CD14-positive monocyte (primary cell): ENCODE measurements at regions not wholly inside any gene's neighbourhood (a gene's known extent, or its start where the extent isn't known, plus 50 kb on each side); places are given as distances from the start of the nearest gene placed in this dataset.

Source experiments
- DNase-seq, 3 donors: peaks; one replicate each; pipeline ENCODE4 v3.0.0-alpha.2; 2011 to 2022
- H2AFZ ChIP-seq: 2 replicates; pipeline ENCODE4 v1.6.0; 2012; ENCODE audit warnings: mild to moderate bottlenecking, low read depth, low read length, inconsistent platforms; ENCODE audit not compliant: insufficient read depth, poor library complexity, severe bottlenecking
- H3K27ac ChIP-seq, 2 donors: 1 replicate in 1 of 2; 2 replicates in 1 of 2; pipeline ENCODE4 v1.5.1; 2012 to 2013; ENCODE audit warnings: low read length in 2 of 2, control low read depth in 1 of 2, inconsistent platforms in 1 of 2, low read depth in 1 of 2, mild to moderate bottlenecking in 1 of 2
- H3K27me3 ChIP-seq, 2 donors: one replicate each; pipeline versions ENCODE4 v1.6.0 to v1.6.1; 2011 to 2013; ENCODE audit warnings: low read length in 2 of 2; ENCODE audit not compliant: control insufficient read depth in 2 of 2, insufficient read depth in 2 of 2
- H3K36me3 ChIP-seq, 2 donors: replicated peaks in 1 of 2; 1 replicate in 1 of 2; 2 replicates in 1 of 2; pipeline versions ENCODE4 v1.5.1 to v1.6.1; 2012 to 2013; ENCODE audit warnings: low read length in 2 of 2, control low read depth in 1 of 2, inconsistent platforms in 1 of 2, mild to moderate bottlenecking in 1 of 2; ENCODE audit not compliant: insufficient read depth in 2 of 2, control insufficient read depth in 1 of 2
- H3K4me1 ChIP-seq, 2 donors: 1 replicate in 1 of 2; 2 replicates in 1 of 2; pipeline versions ENCODE4 v1.5.1 to v1.6.1; 2012 to 2013; ENCODE audit warnings: low read length in 2 of 2, control low read depth in 1 of 2, inconsistent platforms in 1 of 2, mild to moderate bottlenecking in 1 of 2, moderate library complexity in 1 of 2; ENCODE audit not compliant: insufficient read depth in 2 of 2, control insufficient read depth in 1 of 2
- H3K4me2 ChIP-seq: replicated peaks from 2 replicates; pipeline ENCODE3; 2012; ENCODE audit warnings: low read length, moderate library complexity, mild to moderate bottlenecking; ENCODE audit not compliant: poor library complexity, severe bottlenecking; ENCODE audit errors: extremely low read depth
- H3K4me3 ChIP-seq, 3 experiments: fragments of 200-600 bp in 1 of 3; sonication (generic) in 1 of 3; replicated peaks in 1 of 3; 1 replicate in 2 of 3; 2 replicates in 1 of 3; pipeline ENCODE4 v1.5.1; 2011 to 2013; ENCODE audit warnings: low read length in 3 of 3, mild to moderate bottlenecking in 3 of 3, control low read depth in 2 of 3, low read depth in 2 of 3, inconsistent platforms in 1 of 3, moderate library complexity in 1 of 3
- H3K79me2 ChIP-seq: 2 replicates; pipeline ENCODE4 v1.6.0; 2012; ENCODE audit warnings: mild to moderate bottlenecking, control low read depth, inconsistent platforms, low read length, moderate library complexity; ENCODE audit not compliant: insufficient read depth
- H3K9ac ChIP-seq: 2 replicates; pipeline ENCODE4 v1.6.0; 2017; ENCODE audit warnings: low read length, mild to moderate bottlenecking; ENCODE audit not compliant: insufficient read depth, poor library complexity, severe bottlenecking
- H3K9me3 ChIP-seq, 2 donors: replicated peaks in 1 of 2; 1 replicate in 1 of 2; 2 replicates in 1 of 2; pipeline versions ENCODE4 v1.5.1 to v1.6.1; 2012 to 2013; ENCODE audit warnings: low read length in 2 of 2, control low read depth in 1 of 2; ENCODE audit not compliant: control insufficient read depth in 1 of 2, insufficient read depth in 1 of 2
- H4K20me1 ChIP-seq: 2 replicates; pipeline ENCODE4 v1.6.0; 2012; ENCODE audit warnings: mild to moderate bottlenecking, low read length, control low read depth, moderate library complexity; ENCODE audit not compliant: insufficient read depth
- H3K27ac Mint-ChIP-seq, 7 donors: one replicate each; pipeline ENCODE4 v1.8.0; 2020; ENCODE audit warnings: mild to moderate bottlenecking in 7 of 7, mixed read lengths in 7 of 7, moderate library complexity in 6 of 7, inconsistent platforms in 2 of 7
- H3K27me3 Mint-ChIP-seq, 3 donors: one replicate each; pipeline ENCODE4 v1.8.0; 2021 to 2022; ENCODE audit warnings: low read depth in 3 of 3, mild to moderate bottlenecking in 3 of 3, mixed read lengths in 3 of 3, moderate library complexity in 3 of 3, inconsistent platforms in 1 of 3
- H3K36me3 Mint-ChIP-seq, 2 donors: one replicate each; pipeline ENCODE4 v1.8.0; 2020; ENCODE audit warnings: mixed read lengths in 2 of 2, inconsistent platforms in 1 of 2, mild to moderate bottlenecking in 1 of 2
- H3K4me1 Mint-ChIP-seq: one replicate; pipeline ENCODE4 v1.8.0; 2020; ENCODE audit warnings: mild to moderate bottlenecking, mixed read lengths
- H3K4me3 Mint-ChIP-seq, 2 donors: one replicate each; pipeline ENCODE4 v1.8.0; 2020; ENCODE audit warnings: mild to moderate bottlenecking in 2 of 2, mixed read lengths in 2 of 2, moderate library complexity in 1 of 2
- H3K9me3 Mint-ChIP-seq, 7 donors: one replicate each; pipeline ENCODE4 v1.8.0; 2020 to 2022; ENCODE audit warnings: mixed read lengths in 7 of 7, mild to moderate bottlenecking in 6 of 7, moderate library complexity in 6 of 7, inconsistent platforms in 2 of 7
- WGBS: methylation state at CpG from one replicate; pipeline ENCODE4 v1.1.5; 2013; ENCODE audit warnings: missing lambda C conversion rate; ENCODE audit not compliant: insufficient coverage; 5-methylcytosine and 5-hydroxymethylcytosine counted together
- intact Hi-C, 2 donors: fragments of 100-400 bp; cut with micrococcal nuclease; formaldehyde crosslinking; loops; one replicate each; pipeline versions ENCODE4 v1.15.0 to v1.15.1; 2023
- TF ChIP-seq, protein P1 (sequence below): fragments of 200-600 bp; IDR thresholded peaks from one replicate; pipeline ENCODE4 v1.8.0; 2022; ENCODE audit warnings: antibody characterized with exemption, mild to moderate bottlenecking

DNA sequence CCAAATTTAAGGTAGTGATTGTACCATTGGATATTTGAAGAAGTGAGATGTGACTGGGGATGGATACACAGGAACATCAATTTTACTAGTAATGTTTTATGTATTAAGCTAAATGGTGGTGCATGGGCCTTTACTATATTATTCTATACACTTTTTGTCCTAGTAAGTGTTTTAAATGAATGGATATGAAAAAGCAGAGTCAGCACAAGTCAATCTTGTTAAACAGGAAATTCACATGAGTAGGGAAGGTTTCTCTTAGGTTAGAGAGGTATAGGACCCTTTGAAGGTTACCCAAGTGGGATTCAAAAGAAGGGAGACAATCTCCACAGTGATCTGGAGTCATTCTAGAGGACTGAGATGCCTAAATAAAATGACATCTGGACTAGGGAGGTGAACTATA is 71.8 kb upstream of the NCKAP5 start:
- Histone ChIP-seq H3K4me1 (no peaks in the 10 kb centered on the region), H4K20me1 (no peaks in the 10 kb centered on the region), H3K36me3 (no peaks in the 10 kb centered on the region), H3K4me3 (no peak overlapping the region), H3K27me3 (no peaks in the 10 kb centered on the region), H3K79me2 (no peaks in the 10 kb centered on the region), H3K4me2 (no peak overlapping the region), H3K27ac (no peak overlapping the region), H3K9me3 (no peaks in the 10 kb centered on the region), H3K9ac (no peak overlapping the region), H2AFZ (no peak overlapping the region)
- TF ChIP-seq, protein P1, sequence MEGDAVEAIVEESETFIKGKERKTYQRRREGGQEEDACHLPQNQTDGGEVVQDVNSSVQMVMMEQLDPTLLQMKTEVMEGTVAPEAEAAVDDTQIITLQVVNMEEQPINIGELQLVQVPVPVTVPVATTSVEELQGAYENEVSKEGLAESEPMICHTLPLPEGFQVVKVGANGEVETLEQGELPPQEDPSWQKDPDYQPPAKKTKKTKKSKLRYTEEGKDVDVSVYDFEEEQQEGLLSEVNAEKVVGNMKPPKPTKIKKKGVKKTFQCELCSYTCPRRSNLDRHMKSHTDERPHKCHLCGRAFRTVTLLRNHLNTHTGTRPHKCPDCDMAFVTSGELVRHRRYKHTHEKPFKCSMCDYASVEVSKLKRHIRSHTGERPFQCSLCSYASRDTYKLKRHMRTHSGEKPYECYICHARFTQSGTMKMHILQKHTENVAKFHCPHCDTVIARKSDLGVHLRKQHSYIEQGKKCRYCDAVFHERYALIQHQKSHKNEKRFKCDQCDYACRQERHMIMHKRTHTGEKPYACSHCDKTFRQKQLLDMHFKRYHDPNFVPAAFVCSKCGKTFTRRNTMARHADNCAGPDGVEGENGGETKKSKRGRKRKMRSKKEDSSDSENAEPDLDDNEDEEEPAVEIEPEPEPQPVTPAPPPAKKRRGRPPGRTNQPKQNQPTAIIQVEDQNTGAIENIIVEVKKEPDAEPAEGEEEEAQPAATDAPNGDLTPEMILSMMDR: no peak
- Mint-ChIP-seq H3K4me3 (no peak overlapping the region), H3K4me1 (no peaks in the 10 kb centered on the region), H3K27me3 (peaks cover 0 to 3% (median 2%) of the 10 kb centered on the region in 3 donors), H3K9me3 (peaks cover 0 to 1% (median 0%) of the 10 kb centered on the region in 7 donors), H3K27ac (no peak overlapping the region), H3K36me3 (no peaks in the 10 kb centered on the region)
- DNase-seq: no peak
- intact Hi-C loops: no loop called here

DNA sequence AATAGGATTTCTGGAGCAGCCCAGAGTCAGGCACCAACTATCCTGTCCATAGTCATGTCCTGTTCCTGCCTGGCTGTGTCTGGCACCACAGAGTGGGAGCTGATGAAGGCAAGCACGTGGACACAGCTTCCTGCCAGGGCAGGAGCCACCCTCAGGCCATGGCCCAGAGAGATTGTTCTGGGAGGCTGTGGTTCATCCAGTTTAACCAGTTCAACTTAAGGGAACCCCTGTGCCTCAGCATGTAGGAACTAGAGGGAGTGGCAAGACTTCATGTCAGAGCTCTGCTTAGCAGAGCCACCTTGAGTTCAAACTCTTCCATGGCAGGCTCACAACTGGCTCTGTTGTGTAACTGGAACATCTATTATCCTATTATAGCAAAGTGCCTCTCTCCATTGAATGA is 73.2 kb upstream of the NCKAP5 start:
- Mint-ChIP-seq H3K4me1 (no peaks in the 10 kb centered on the region), H3K27ac (no peak overlapping the region), H3K9me3 (peaks cover 0 to 3% (median 0%) of the 10 kb centered on the region in 7 donors), H3K4me3 (no peak overlapping the region), H3K27me3 (peaks cover 0 to 2% (median 2%) of the 10 kb centered on the region in 3 donors), H3K36me3 (no peaks in the 10 kb centered on the region)
- Histone ChIP-seq H3K79me2 (no peaks in the 10 kb centered on the region), H3K4me2 (no peak overlapping the region), H3K27me3 (no peaks in the 10 kb centered on the region), H3K36me3 (no peaks in the 10 kb centered on the region), H3K4me3 (no peak overlapping the region), H3K9me3 (no peaks in the 10 kb centered on the region), H3K9ac (no peak overlapping the region), H3K27ac (no peak overlapping the region), H3K4me1 (no peaks in the 10 kb centered on the region), H2AFZ (no peak overlapping the region), H4K20me1 (no peaks in the 10 kb centered on the region)
- intact Hi-C loops: no loop called here
- no peak for DNase-seq
- WGBS: 80% methylated on average over 1 of the region's 1 CpG
- TF ChIP-seq, protein P1: no peak
